ENCODE measurements at regions not wholly inside any gene's neighbourhood (a gene's known extent, or its start where the extent isn't known, plus 50 kb on each side); places are given as distances from the start of the nearest gene placed in this dataset.

DNA sequence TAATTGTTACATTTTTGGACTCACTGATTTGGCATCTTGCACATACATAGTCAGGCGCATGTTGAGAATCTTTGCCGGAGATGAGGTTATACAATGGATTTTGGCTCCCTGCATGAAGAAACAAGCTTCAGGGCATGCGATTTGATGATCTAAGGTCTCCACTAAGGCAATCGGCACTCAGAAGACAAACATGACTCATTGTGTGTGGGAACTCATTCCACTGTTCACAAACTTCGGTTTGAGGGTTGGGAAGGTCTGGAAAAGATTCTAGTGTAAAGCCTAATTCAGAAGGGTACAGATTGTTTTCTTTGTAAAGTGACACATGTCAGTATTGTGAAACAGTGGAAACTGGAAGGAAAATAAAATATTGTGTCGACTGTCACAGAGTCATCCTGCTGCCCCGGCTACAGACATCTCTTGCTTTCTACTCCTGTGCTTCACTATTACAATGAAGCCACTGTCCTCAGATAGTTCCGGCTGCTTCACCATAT, 192.6 kb upstream of the HMGA2 start:
- no peak for DNase-seq

DNA sequence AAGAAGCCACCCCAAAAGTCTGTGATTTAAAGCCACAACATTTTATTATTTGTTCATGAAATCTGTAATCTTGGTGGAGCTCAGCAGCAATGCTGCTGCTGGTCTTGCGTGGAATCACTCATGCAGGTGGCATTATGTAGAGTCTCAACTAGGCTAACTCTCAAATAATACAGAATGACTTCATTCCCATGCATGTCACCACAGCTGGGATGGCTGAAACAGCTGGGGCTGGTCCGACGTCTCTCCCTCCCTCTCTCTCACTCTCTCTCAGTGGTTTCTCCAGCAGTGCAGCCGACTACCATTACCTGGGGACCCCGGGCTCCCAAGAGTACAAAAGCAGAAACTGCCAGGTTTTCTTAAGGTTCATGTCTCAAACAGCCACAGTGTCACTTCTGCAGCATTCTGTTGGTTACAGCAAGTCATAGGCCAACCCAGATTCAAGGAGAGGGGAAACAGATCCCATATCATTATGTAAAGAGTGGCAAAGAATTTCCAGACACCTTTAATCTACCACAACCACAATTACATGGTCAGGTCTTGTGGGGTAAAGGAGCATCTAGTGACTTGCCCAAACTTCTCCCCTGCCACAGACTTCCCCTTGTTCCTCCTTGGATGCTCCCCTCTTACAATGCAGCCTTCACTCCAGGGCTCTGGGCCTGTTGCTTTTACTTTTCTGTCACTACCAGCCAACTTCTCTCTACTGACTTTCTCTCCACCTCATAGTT, 192.0 kb upstream of the HMGA2 start:
- no peak for DNase-seq

- no peak for DNase-seq
Measured at GRCh38 chr12:65634061-65634460, 190.2 kb upstream of the HMGA2 start.

DNA sequence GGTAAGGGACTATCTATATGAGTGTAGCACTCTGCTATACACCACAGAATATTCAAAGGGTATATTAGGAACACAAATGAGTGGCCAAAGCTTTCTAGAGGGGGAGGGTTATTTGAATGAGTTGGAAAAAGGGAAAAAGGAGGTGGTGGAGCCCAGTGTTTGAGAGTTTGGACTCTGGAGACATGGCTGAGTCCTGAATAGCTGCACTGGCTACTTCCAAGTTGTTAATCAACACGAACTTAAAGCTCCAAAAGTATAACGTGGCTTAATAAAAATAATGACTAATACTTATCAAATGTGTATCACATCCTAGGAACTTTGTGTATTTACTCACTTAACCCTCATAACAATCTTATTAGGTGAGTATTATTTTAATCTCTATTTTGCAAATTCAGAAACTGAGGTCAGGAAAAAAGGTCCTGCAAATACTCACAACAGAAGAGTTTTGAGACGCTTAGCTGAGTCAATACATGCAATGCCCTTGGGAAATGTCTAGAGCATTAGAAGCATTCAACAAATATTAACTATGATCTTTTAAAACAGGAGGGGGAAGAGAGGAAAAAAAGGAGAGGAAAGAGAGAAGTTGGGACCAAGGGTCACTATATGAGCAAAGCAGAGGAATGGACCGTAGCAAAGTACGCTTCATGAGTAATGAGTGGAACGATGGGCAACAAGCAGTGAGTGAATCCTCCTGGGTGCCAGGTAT, 189.5 kb upstream of the HMGA2 start:
- DNase-seq = no peak

GRCh38 chr12:65636436-65636835, 187.8 kb upstream of the HMGA2 start:
- no peak for DNase-seq

- DNase-seq = no peak
Measured at GRCh38 chr12:65637150-65637549, 187.1 kb upstream of the HMGA2 start.

DNA sequence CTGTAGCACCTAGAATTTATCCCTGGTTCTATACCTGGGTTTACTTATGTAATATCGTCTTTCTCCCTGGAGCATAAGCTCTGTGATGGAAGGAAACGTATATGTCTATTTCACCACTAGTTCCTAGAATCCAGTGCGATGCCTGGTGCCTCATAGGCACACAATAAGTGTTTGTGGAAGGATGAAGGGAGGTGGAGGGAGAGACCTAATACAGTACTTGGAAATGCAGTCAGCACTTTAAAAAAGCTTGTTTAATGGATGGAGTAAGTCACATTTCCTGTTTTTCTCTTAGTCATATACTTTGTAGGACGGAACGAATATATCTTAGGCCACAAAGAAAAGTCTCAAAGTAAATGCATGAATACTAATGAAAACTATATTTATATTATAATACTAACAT, 186.5 kb upstream of the HMGA2 start:
- DNase-seq = no peak

DNA sequence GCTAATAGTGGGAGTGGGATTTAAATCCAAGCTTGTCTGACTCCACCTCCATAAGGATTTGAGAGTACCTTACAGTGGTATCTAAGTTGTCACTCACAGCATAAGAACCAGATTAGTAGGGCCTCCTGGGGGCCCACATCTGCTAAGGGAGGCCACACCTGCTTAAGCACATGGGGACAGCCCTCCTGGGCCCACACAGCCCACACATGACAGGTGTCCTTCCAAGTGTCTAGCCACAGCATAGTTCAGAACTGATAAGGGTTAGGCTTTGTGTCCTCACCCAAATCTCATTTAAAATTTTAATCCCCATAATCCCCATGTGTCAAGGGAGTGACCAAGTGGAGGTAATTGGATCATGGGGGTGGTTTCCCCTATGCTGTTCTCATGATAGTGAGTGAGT, 186.0 kb upstream of the HMGA2 start:
- no peak for DNase-seq

- DNase-seq = no peak
Measured at GRCh38 chr12:65640489-65640901, 183.8 kb upstream of the HMGA2 start.

- DNase-seq = no peak
Measured at GRCh38 chr12:65642061-65642661, 182.1 kb upstream of the HMGA2 start.

GRCh38 chr12:65643171-65643570, 181.1 kb upstream of the HMGA2 start:
- DNase-seq = no peak

DNA sequence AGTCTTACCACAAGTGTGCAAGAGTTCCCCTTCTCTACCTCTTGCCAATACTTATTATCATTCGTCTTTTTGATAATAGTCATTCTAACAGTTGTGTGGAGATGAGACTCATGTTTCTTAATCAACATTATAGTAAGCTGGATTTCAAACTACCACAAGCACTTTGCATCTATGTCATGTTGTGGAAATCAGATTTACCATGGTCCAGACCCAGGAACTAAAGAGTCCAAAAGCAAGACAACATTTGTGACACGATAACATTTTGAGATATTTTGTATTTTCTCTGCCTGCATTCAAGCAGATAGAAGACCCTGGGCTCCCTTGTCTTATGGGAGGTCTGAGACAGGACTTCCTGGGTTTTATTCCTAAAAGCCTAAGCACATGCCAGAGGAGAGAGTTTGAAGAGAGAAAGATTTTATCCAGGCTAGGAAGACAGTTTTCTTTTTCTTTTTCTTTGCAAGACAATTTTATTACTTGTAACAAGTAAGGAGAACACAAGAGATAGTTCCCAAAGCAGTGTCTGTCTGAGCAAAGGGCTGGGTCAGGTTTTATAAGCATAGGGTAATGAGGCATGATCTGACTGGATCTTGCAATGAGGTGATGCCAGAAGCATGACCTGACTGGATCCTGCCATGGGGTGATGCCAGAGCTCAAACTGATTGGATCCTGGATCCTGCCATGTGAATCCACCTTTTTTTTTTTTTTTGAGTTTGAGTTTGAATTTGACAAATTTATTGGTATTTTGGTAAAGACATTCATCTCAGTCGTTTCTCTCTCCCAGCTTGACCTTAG, 180.5 kb upstream of the HMGA2 start:
- no peak for DNase-seq

GRCh38 chr12:65646127-65646643, 178.1 kb upstream of the HMGA2 start:
- no peak for DNase-seq

DNA sequence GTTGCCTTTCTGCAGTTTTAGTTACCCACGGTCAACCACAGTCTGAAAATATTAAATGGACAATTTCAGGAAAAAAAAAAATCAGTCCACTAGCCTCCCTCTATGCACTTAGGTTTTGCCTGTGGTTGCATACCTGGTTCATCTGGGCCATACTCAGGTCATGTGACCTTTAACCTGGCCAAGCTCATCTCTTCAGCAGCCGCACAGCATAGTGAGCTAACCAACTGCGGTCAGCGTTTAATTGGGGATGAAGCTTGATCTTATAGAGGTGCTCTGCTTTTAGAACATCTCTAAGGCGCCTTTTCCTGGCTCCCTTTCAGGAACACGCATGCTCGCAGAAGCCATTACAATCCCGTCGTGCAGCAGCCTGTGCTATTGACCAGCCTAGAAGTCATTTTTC, 177.2 kb upstream of the HMGA2 start:
- DNase-seq = no peak

- no peak for DNase-seq
Measured at GRCh38 chr12:65648461-65648860, 175.8 kb upstream of the HMGA2 start.

DNA sequence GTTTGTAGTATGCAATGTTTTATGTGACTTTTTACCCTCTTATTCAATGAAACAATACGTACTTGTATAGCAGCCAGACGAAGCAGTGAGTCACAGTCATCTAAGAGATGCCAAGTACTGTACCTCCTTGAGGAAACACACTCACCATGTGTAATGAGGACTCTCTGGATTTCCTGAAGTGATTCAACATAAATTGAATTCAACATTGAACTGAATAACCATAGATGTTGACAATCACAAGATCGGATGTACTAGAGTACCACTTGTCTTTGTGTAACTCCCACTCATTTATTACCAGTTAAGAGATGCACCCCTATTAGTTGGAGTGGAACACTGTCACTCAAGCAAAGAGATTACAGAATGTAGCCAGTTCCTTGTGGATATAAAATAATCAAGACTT, 175.2 kb upstream of the HMGA2 start:
- no peak for DNase-seq

DNA sequence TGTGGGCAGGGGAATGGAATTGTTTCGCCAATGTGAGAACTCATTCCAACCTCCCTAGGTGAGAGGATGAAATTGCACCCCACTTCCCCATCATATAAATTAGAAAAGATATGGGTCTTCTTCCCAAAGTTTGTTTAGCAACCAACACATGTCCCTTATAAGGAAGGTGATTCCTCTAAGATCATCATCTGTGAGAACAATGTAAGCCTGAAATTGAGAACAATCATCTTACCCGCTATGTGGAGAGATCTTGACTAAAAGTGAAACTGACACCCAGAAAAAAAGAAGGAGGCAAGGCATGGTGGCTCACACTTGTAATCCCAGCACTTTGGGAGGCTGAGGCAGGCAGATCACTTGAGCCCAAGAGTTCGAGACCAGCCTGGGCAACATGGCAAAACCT, 173.2 kb upstream of the HMGA2 start:
- no peak for DNase-seq

- no peak for DNase-seq
Measured at GRCh38 chr12:65653321-65653720, 171.0 kb upstream of the HMGA2 start.

DNA sequence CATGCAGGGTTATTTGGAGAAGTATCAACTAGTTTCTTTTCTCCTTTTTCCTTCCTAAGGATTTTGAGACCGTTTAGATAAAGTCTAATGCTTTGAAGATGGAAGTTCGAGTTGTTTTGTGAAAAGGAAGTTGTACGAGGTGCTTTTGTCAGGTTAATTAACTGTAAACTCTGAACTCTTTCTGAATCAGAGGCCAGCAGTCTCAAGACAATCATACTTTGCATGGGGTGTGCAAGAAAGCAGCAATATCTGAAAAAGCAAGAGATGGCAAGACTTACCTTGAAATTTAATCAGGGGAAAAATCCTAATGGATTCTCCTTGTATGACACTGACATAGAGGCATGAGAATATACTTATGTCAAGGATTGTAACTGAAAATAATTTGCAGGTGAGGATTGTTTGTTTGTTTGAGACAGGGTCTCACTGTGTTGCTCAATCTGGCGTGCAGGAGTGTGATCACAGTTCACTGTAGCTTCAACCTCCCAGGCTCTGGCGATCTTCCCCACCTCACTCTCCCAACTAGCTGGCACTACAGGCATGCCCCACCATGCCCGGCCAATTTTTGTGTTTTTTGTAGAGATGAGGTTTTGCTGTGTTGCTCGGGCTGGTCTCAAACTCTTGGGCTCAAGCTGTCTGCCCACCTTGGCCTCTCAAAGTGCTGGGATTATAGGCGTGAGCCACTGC, 170.2 kb upstream of the HMGA2 start:
- DNase-seq = no peak

DNA sequence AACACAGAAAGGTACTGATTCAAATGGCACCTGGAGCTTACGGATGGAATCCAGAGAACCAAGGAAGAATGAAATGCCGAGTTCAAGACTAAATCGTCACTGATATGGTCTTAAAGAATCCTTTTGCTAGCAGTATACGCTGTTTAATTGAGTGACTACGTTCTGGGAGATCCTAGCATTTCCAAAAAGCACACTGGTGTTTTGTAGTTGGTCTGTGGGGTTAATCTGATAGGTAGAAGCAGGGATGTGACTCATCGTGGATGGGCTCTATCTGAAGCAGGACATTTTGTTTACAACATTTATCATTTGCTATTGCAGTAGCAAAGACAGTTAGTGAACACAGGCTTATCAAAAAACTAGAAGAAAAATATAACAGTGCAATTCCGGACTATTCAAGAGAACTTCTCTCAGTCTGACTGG, 169.2 kb upstream of the HMGA2 start:
- DNase-seq = peak; percentile 57

DNA sequence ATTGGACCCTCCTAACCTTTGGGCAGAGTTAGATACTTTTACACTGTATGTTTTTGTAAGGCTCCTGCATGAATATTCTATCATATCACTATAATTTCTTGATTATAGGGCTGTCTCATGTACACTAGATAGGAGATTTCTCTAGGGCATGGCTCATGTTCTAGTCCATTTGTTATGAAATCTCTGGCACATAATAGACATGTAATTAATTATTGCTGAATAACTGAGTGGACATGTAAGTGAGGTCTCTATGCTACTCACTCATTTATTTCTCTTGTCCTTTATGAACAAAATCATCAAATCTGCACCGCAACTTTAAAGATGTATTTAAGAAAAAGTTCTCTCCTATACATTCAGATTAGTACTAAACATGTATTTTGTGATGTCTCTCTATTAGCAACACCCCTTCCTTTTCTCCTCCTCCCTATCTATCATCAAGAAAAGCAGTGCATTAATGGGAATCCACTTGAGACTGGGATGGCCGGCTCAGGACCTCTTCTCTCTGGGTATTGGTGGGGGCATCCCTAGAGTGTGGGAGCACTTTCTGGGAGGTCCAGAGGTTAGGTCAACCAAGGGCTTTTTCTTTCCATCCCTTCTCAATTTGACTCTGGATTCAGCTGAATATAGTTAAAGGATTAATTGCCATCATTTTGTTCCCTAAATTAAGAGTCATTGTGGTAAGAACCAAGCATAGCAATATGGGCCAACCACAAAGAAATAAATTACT, 168.0 kb upstream of the HMGA2 start:
- DNase-seq = no peak

DNA sequence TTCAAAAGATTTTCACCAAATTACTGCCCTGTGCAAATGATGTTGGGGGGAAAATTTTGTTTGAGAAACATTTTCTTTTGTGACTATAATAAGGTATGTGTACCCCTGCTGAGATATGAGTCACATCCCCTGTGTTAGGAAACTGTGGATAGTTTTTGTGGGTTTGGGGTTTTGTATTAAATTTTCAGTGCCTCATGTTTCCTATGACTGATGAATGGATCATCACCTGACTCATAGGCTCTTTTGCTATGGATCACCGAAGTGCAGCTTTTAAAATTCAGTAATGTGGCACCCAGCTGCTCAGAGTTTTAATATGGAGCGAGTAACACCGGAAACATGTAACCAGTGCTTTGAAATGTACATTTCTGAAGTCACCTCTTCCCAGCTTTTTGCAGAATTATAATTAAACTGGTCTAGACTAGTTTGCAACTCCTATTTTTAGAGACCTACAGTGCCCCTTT, 167.4 kb upstream of the HMGA2 start:
- DNase-seq = peak; percentile 26
